HEK293 (cell line): ENCODE measurements at regions not wholly inside any gene's neighbourhood (a gene's known extent, or its start where the extent isn't known, plus 50 kb on each side); places are given as distances from the start of the nearest gene placed in this dataset.

ENCODE experiments used
- PRDM4 ChIP-seq: fragments of 450-650 bp; formaldehyde crosslinking; IDR thresholded peaks from 2 replicates; pipeline ENCODE4 v1.5.1; 2017; ENCODE audit warnings: missing biosample characterization, missing genetic modification characterization
- SP2 ChIP-seq: fragments of 450-650 bp; formaldehyde crosslinking; IDR thresholded peaks from 2 replicates; pipeline ENCODE4 v1.5.1; 2016; ENCODE audit warnings: missing biosample characterization, missing genetic modification characterization
- ZNF274 ChIP-seq, 2 experiments: fragments of 200-500 bp in 1 of 2; fragments of 450-650 bp in 1 of 2; sonication (Bioruptor generic) in 1 of 2; formaldehyde crosslinking in 1 of 2; IDR thresholded peaks; 2 replicates each; pipeline versions ENCODE4 v1.5.1 to v1.6.1; 2014 to 2016; ENCODE audit warnings: borderline replicate concordance in 1 of 2, inconsistent platforms in 1 of 2, low read length in 1 of 2, missing biosample characterization in 1 of 2, missing genetic modification characterization in 1 of 2
- ZNF549 ChIP-seq: fragments of 450-650 bp; IDR thresholded peaks from 2 replicates; pipeline ENCODE4 v1.5.1; 2018; ENCODE audit warnings: missing biosample characterization, missing genetic modification characterization, mild to moderate bottlenecking, inconsistent platforms, moderate library complexity
- ZNF621 ChIP-seq: fragments of 450-650 bp; formaldehyde crosslinking; IDR thresholded peaks from 2 replicates; pipeline ENCODE4 v1.5.1; 2017; ENCODE audit warnings: missing biosample characterization, missing genetic modification characterization
- TF ChIP-seq, protein P1 (sequence below): fragments of 450-650 bp; formaldehyde crosslinking; IDR thresholded peaks from 2 replicates; pipeline ENCODE4 v1.5.1; 2016; ENCODE audit warnings: missing biosample characterization, missing genetic modification characterization, low read depth
- TF ChIP-seq, protein P2 (sequence below): fragments of 450-650 bp; formaldehyde crosslinking; IDR thresholded peaks from 2 replicates; pipeline ENCODE4 v1.5.1; 2016; ENCODE audit warnings: missing biosample characterization, missing genetic modification characterization

GRCh38 chr4:162274354-162274753, 110.6 kb upstream of the FSTL5 start:
- TF ChIP-seq PRDM4 (no peak), SP2 (no peak), ZNF621 (tag by site-specific recombination) (no peak), ZNF549 (tag by site-specific recombination) (no peak), ZNF274 (IDR thresholded peaks at IDR 0.05; ENCODE audit: low read length) (no peak), ZNF274 (tag by site-specific recombination; IDR thresholded peaks at IDR 0.05; ENCODE audit: borderline replicate concordance) (no peak)
- TF ChIP-seq, protein P1, sequence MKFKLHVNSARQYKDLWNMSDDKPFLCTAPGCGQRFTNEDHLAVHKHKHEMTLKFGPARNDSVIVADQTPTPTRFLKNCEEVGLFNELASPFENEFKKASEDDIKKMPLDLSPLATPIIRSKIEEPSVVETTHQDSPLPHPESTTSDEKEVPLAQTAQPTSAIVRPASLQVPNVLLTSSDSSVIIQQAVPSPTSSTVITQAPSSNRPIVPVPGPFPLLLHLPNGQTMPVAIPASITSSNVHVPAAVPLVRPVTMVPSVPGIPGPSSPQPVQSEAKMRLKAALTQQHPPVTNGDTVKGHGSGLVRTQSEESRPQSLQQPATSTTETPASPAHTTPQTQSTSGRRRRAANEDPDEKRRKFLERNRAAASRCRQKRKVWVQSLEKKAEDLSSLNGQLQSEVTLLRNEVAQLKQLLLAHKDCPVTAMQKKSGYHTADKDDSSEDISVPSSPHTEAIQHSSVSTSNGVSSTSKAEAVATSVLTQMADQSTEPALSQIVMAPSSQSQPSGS (tag by site-specific recombination): no peak
- TF ChIP-seq, protein P2, sequence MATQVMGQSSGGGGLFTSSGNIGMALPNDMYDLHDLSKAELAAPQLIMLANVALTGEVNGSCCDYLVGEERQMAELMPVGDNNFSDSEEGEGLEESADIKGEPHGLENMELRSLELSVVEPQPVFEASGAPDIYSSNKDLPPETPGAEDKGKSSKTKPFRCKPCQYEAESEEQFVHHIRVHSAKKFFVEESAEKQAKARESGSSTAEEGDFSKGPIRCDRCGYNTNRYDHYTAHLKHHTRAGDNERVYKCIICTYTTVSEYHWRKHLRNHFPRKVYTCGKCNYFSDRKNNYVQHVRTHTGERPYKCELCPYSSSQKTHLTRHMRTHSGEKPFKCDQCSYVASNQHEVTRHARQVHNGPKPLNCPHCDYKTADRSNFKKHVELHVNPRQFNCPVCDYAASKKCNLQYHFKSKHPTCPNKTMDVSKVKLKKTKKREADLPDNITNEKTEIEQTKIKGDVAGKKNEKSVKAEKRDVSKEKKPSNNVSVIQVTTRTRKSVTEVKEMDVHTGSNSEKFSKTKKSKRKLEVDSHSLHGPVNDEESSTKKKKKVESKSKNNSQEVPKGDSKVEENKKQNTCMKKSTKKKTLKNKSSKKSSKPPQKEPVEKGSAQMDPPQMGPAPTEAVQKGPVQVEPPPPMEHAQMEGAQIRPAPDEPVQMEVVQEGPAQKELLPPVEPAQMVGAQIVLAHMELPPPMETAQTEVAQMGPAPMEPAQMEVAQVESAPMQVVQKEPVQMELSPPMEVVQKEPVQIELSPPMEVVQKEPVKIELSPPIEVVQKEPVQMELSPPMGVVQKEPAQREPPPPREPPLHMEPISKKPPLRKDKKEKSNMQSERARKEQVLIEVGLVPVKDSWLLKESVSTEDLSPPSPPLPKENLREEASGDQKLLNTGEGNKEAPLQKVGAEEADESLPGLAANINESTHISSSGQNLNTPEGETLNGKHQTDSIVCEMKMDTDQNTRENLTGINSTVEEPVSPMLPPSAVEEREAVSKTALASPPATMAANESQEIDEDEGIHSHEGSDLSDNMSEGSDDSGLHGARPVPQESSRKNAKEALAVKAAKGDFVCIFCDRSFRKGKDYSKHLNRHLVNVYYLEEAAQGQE (tag by site-specific recombination): no peak
